ENCODE measurements at regions not wholly inside any gene's neighbourhood (a gene's known extent, or its start where the extent isn't known, plus 50 kb on each side); places are given as distances from the start of the nearest gene placed in this dataset.

DNA sequence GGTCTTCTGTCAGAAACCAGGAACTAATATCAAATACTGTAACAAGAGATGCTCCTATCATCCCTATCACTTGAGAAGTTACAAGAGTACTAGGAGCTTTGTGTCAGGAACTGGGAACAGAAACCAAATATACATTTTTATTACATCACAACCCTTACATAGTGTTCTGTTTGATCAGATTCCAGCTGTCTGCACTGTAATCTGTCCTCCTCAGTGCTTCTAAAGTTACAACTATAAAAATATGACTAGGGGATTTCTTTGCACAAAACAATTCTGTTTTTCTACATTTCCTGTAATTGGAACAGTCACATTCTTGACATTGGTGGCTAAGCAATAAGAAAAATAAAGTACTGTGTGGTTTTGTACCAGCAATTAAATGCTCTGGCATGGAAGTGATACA, 686.0 kb downstream of the PDHA2 start:
- Histone ChIP-seq H3K4me1 (ENCODE audit: insufficient read depth, low read length, poor library complexity, severe bottlenecking) (no peaks in the 10 kb centered on the region), H3K9me3 (ENCODE audit: low read length) (no peaks in the 10 kb centered on the region), H3K4me2 (ENCODE audit: low read length) (no peak overlapping the region), H2AFZ (ENCODE audit: low read length) (no peak overlapping the region), H3K79me2 (ENCODE audit: insufficient read depth, low read depth, low read length) (no peaks in the 10 kb centered on the region), H3K9me2 (ENCODE audit: insufficient read depth, low read length) (no peaks in the 10 kb centered on the region), H4K20me1 (ENCODE audit: insufficient read depth, low read length) (no peaks in the 10 kb centered on the region), H3K36me3 (ENCODE audit: insufficient read depth, low read length) (no peaks in the 10 kb centered on the region), H3K27ac (ENCODE audit: low read depth, low read length, poor library complexity, severe bottlenecking) (no peak overlapping the region), H3K4me3 (ENCODE audit: low read depth, low read length, poor library complexity, severe bottlenecking) (no peak overlapping the region)
- CTCF ChIA-PET (ENCODE audit: unreplicated experiment), result no interaction called here
- intact Hi-C loops (cut with micrococcal nuclease; ENCODE audit: unreplicated experiment), result no loop called here
- TF ChIP-seq EZH2phosphoT487 (IDR thresholded peaks at IDR 0.05; ENCODE audit: borderline replicate concordance, low read depth, low read length), result no peak
- TF ChIP-seq, protein P1, sequence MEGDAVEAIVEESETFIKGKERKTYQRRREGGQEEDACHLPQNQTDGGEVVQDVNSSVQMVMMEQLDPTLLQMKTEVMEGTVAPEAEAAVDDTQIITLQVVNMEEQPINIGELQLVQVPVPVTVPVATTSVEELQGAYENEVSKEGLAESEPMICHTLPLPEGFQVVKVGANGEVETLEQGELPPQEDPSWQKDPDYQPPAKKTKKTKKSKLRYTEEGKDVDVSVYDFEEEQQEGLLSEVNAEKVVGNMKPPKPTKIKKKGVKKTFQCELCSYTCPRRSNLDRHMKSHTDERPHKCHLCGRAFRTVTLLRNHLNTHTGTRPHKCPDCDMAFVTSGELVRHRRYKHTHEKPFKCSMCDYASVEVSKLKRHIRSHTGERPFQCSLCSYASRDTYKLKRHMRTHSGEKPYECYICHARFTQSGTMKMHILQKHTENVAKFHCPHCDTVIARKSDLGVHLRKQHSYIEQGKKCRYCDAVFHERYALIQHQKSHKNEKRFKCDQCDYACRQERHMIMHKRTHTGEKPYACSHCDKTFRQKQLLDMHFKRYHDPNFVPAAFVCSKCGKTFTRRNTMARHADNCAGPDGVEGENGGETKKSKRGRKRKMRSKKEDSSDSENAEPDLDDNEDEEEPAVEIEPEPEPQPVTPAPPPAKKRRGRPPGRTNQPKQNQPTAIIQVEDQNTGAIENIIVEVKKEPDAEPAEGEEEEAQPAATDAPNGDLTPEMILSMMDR (conservative IDR thresholded peaks at IDR 0.05; ENCODE audit: low read length), result no peak
- DNase-seq (ENCODE audit: low spot score), result no peak
- POLR2A ChIA-PET, result no interaction called here
- BruUV-seq (replicated peaks), result no TSS peak

DNA sequence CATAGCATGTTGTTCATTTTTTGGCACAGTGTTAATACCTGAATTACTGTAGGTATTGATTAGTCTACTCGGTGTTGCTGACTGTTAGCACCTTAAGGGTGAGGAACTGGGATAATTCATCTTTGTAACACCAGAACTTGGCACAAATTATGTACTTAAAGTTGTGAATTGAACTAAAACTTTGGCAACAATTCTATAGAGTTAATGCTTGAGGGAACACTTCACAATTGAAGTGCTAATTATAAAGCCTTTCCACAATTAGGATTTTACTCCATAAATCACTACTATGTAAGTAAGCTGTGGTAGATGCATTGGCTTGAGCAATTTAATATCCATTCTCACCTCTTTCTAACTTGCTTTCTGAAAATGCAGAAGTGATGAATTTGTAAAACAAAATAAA, 686.7 kb downstream of the PDHA2 start:
- no peaks in the 10 kb centered on the region for H3K9me2 ChIP-seq (ENCODE audit: insufficient read depth, low read length)
- BruUV-seq (replicated peaks), result no TSS peak
- H3K4me1 ChIP-seq (ENCODE audit: insufficient read depth, low read length, poor library complexity, severe bottlenecking), result no peaks in the 10 kb centered on the region
- H2AFZ ChIP-seq (ENCODE audit: low read length), result no peak overlapping the region
- H3K9me3 ChIP-seq (ENCODE audit: low read length), result no peaks in the 10 kb centered on the region
- no peak overlapping the region for H3K4me3 ChIP-seq (ENCODE audit: low read depth, low read length, poor library complexity, severe bottlenecking)
- no peak overlapping the region for H3K4me2 ChIP-seq (ENCODE audit: low read length)
- DNase-seq (ENCODE audit: low spot score), result no peak
- no peaks in the 10 kb centered on the region for H3K36me3 ChIP-seq (ENCODE audit: insufficient read depth, low read length)
- no peak overlapping the region for H3K27ac ChIP-seq (ENCODE audit: low read depth, low read length, poor library complexity, severe bottlenecking)
- CTCF ChIA-PET (ENCODE audit: unreplicated experiment), result no interaction called here
- intact Hi-C loops (cut with micrococcal nuclease; ENCODE audit: unreplicated experiment), result no loop called here
- POLR2A ChIA-PET, result no interaction called here
- TF ChIP-seq EZH2phosphoT487 (IDR thresholded peaks at IDR 0.05; ENCODE audit: borderline replicate concordance, low read depth, low read length), result no peak
- TF ChIP-seq, protein P1 (conservative IDR thresholded peaks at IDR 0.05; ENCODE audit: low read length), result no peak
- no peaks in the 10 kb centered on the region for H3K79me2 ChIP-seq (ENCODE audit: insufficient read depth, low read depth, low read length)
- no peaks in the 10 kb centered on the region for H4K20me1 ChIP-seq (ENCODE audit: insufficient read depth, low read length)

DNA sequence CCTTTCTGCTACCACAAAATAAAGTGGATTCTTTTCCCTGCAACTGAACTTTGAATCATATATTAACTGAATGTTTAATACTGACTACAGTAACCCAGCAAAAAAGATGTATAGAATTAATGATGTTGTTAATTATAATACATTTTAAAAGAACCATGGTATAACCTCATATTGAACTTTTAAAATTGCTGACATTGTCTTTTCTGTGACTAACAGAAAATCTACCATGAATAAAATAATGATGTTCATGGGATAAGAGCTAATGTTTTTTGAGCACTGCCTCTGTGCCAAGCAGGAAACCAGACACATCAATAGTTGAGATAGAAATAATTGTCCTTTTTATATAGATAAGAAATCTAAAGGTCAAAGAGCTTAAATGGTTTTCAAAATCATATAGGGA, 691.9 kb downstream of the PDHA2 start:
- TF ChIP-seq EZH2phosphoT487 (IDR thresholded peaks at IDR 0.05; ENCODE audit: borderline replicate concordance, low read depth, low read length), result no peak
- TF ChIP-seq, protein P1 (conservative IDR thresholded peaks at IDR 0.05; ENCODE audit: low read length), result no peak
- Histone ChIP-seq H3K9me2 (ENCODE audit: insufficient read depth, low read length) (no peaks in the 10 kb centered on the region), H3K36me3 (ENCODE audit: insufficient read depth, low read length) (no peaks in the 10 kb centered on the region), H4K20me1 (ENCODE audit: insufficient read depth, low read length) (no peaks in the 10 kb centered on the region), H2AFZ (ENCODE audit: low read length) (no peak overlapping the region), H3K27ac (ENCODE audit: low read depth, low read length, poor library complexity, severe bottlenecking) (no peak overlapping the region), H3K4me3 (ENCODE audit: low read depth, low read length, poor library complexity, severe bottlenecking) (no peak overlapping the region), H3K4me1 (ENCODE audit: insufficient read depth, low read length, poor library complexity, severe bottlenecking) (no peaks in the 10 kb centered on the region), H3K79me2 (ENCODE audit: insufficient read depth, low read depth, low read length) (no peaks in the 10 kb centered on the region), H3K9me3 (ENCODE audit: low read length) (no peaks in the 10 kb centered on the region), H3K4me2 (ENCODE audit: low read length) (no peak overlapping the region)
- ChIA-PET CTCF (ENCODE audit: unreplicated experiment) (no interaction called here), POLR2A (interaction anchor here (0.6 to 0.8 kb wide), 3 partner anchors 81 to 1209 kb away, joined by 3 to 5 read pairs (median 3); no protein-coding TSS in a partner anchor)
- BruUV-seq (replicated peaks), result no TSS peak
- intact Hi-C loops (cut with micrococcal nuclease; ENCODE audit: unreplicated experiment), result no loop called here
- DNase-seq (ENCODE audit: low spot score), result no peak

Data from OCI-LY7 (cell line).